Right lobe of liver (tissue), 6 donors: ENCODE measurements at regions not wholly inside any gene's neighbourhood (a gene's known extent, or its start where the extent isn't known, plus 50 kb on each side); places are given as distances from the start of the nearest gene placed in this dataset.

Source experiments
- ATAC-seq, 4 donors: fragments of 200-7000 bp; cut with Tn5 transposase; one replicate each; pipeline ENCODE4 v1.9.1; 2020; ENCODE audit warnings: mild to moderate bottlenecking in 4 of 4, moderate library complexity in 4 of 4
- DNase-seq, 3 donors: peaks; one replicate each; pipeline ENCODE4 v3.0.0-alpha.2; 2020
- H3K27ac ChIP-seq, 3 donors: fragments of 200-600 bp; one replicate each; pipeline ENCODE4 v1.8.0; 2022
- H3K27me3 ChIP-seq, 2 donors: fragments of 200-600 bp; one replicate each; pipeline ENCODE4 v1.8.0; 2022
- H3K36me3 ChIP-seq, 4 donors: fragments of 200-600 bp; sonication (generic) in 1 of 4; one replicate each; pipeline versions ENCODE4 v1.5.1 to v1.8.0; 2017 to 2022; ENCODE audit warnings: control low read depth in 1 of 4
- H3K4me1 ChIP-seq, 4 donors: fragments of 200-600 bp; sonication (generic) in 1 of 4; one replicate each; pipeline versions ENCODE4 v1.5.1 to v1.8.0; 2017 to 2022; ENCODE audit warnings: control low read depth in 1 of 4
- H3K4me3 ChIP-seq, 3 donors: fragments of 200-600 bp; one replicate each; pipeline ENCODE4 v1.8.0; 2022
- H3K9me3 ChIP-seq, 4 donors: fragments of 200-600 bp; sonication (generic) in 1 of 4; one replicate each; pipeline versions ENCODE4 v1.5.1 to v1.8.0; 2017 to 2022; ENCODE audit warnings: control low read depth in 1 of 4
- POLR2A ChIP-seq: fragments of 450-650 bp; IDR thresholded peaks from one replicate; pipeline ENCODE4 v1.6.1; 2017; ENCODE audit warnings: antibody characterized with exemption, mild to moderate bottlenecking
- WGBS: methylation state at CpG from one replicate; pipeline ENCODE4 v1.1.6; 2018; ENCODE audit warnings: low coverage, low lambda C conversion rate; ENCODE audit not compliant: insufficient coverage; ENCODE audit errors: missing lambda C conversion rate; 5-methylcytosine and 5-hydroxymethylcytosine counted together
- intact Hi-C, 2 donors: fragments of 100-400 bp; cut with DNase I; formaldehyde crosslinking; loops; one replicate each; pipeline versions ENCODE4 v1.11.2 to v1.14.1; 2022
- TF ChIP-seq, protein P1 (sequence below), 4 donors: fragments of 200-600 bp in 3 of 4; fragments of 450-650 bp in 1 of 4; IDR thresholded peaks; one replicate each; pipeline versions ENCODE4 v1.5.1 to v1.8.0; 2016 to 2022; ENCODE audit warnings: antibody characterized with exemption in 4 of 4, mild to moderate bottlenecking in 2 of 4
- donor health status: DM: no; HTN: yes; CAD: no.
- donor health status: DM: no; HTN: no; CAD: no.
- donor health status: DM: no; HTN: no; CAD: no.
- donor health status: DM: no; HTN: yes; CAD: no.
- donor health status: DM: no; HTN: yes; CAD: no.

DNA sequence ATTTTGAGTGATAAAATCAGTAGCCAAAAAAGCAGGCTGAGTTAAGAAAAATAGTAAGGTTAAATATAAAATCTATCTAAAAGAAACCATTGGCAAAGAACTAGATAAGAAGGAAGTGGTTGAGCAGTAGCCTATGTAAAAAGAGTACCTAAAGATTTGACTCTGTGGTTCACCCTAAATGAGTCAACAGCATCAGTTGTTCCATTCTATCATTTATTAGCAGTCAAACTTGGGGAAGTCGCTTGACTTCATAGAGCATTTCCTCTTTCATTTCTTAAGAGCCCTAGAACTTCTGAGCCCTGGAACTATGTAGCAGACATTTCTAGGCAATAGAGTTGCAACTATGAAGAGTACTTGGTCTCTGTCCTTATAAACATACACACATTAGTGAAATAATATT, 381.7 kb downstream of the NUP35 start:
- intact Hi-C loops = no loop called here
- H3K9me3 ChIP-seq = no peaks in the 10 kb centered on the region
- WGBS = 42% methylated on average over 1 of the region's 1 CpG
- DNase-seq = no peak
- H3K27ac ChIP-seq = no peak overlapping the region
- H3K4me3 ChIP-seq = no peak overlapping the region
- no peak for ATAC-seq
- TF ChIP-seq, protein P1, sequence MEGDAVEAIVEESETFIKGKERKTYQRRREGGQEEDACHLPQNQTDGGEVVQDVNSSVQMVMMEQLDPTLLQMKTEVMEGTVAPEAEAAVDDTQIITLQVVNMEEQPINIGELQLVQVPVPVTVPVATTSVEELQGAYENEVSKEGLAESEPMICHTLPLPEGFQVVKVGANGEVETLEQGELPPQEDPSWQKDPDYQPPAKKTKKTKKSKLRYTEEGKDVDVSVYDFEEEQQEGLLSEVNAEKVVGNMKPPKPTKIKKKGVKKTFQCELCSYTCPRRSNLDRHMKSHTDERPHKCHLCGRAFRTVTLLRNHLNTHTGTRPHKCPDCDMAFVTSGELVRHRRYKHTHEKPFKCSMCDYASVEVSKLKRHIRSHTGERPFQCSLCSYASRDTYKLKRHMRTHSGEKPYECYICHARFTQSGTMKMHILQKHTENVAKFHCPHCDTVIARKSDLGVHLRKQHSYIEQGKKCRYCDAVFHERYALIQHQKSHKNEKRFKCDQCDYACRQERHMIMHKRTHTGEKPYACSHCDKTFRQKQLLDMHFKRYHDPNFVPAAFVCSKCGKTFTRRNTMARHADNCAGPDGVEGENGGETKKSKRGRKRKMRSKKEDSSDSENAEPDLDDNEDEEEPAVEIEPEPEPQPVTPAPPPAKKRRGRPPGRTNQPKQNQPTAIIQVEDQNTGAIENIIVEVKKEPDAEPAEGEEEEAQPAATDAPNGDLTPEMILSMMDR (IDR thresholded peaks at IDR 0.05) = no peak
- no peak for TF ChIP-seq POLR2A
- H3K36me3 ChIP-seq = no peaks in the 10 kb centered on the region
- H3K4me1 ChIP-seq = no peaks in the 10 kb centered on the region
- no peaks in the 10 kb centered on the region for H3K27me3 ChIP-seq

DNA sequence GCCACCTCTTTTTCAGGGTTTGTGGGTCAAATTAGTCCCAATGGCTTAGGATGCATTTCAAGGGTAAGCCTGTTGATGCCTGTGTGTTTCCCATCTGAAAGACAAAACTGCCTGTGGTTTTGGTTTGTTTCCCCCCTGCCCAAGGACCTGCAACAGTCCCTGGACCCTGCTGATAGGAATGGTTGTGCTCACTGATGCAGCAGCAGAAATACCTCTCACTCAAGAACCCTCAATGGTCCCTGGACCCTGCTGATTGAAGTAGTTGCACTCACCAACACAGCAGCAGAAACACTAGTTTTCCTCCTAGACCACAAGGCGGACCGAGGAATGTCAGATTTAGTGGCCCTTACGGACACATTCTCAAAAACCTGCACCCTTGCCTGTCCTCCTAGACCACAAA, 386.9 kb downstream of the NUP35 start:
- no peaks in the 10 kb centered on the region for H3K9me3 ChIP-seq
- H3K4me1 ChIP-seq = no peaks in the 10 kb centered on the region
- no peak overlapping the region for H3K27ac ChIP-seq
- intact Hi-C loops = no loop called here
- 42% methylated on average over 3 of the region's 3 CpGs for WGBS
- no peaks in the 10 kb centered on the region for H3K27me3 ChIP-seq
- no peak for DNase-seq
- TF ChIP-seq, protein P1 (IDR thresholded peaks at IDR 0.05) = no peak
- TF ChIP-seq POLR2A = no peak
- ATAC-seq = no peak
- H3K36me3 ChIP-seq = no peaks in the 10 kb centered on the region
- no peak overlapping the region for H3K4me3 ChIP-seq

DNA sequence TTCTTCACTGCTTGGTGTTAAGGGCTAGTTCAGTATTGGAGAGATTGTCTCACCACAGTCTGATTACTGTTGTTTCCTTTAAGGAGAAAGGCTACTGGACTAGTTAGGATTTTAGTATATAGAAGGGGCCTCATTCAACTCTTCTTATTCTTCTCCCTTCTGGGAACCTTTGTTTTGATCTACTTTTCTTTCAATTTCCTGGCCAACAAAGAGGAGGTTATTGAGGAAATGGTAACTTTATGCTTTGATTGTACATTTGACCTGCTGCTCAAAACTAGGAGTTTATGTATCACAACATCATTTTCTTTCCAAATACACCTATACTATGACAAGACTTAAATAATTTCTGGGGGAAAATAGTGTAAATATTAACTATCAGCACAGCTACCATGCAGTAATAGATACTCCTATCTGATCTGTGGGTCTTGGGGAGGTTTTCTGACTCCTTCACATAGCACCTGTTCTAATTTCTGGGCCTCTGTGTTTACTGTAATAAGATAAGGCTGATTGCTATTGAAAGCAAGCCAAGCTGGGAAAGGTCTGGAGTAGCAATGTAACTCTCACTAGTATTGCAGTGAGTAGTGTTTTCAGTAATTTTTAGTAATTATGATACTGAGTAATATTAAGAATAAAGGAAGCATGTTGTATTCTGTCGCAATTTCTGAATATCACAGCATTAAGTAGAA, 395.3 kb downstream of the NUP35 start:
- Histone ChIP-seq H3K27ac (no peak overlapping the region), H3K4me1 (no peaks in the 10 kb centered on the region), H3K27me3 (no peaks in the 10 kb centered on the region), H3K4me3 (no peak overlapping the region), H3K9me3 (no peaks in the 10 kb centered on the region), H3K36me3 (no peaks in the 10 kb centered on the region)
- WGBS = 61% methylated on average over 1 of the region's 1 CpG
- intact Hi-C loops = no loop called here
- TF ChIP-seq, protein P1 (IDR thresholded peaks at IDR 0.05) = no peak
- no peak for TF ChIP-seq POLR2A
- no peak for ATAC-seq
- no peak for DNase-seq

DNA sequence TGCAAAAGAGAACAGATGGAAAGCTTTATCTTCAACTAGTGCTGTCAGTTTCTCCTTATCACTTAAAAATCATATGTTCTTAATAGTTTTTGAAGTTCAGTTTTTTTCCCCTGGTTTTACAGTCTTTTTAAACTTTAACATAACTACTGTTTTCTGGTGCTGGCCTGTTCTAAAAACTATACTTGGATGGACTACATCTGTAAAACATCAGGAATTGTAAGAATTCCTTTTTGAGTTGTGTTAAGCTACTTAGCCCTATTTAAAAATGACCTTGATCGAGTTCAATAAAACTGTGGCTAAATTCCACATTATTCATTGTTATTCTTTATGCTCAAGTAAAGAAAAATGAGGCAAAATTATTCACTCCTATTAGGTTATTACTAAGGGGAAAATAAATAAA, 397.7 kb downstream of the NUP35 start:
- Histone ChIP-seq H3K36me3 (no peaks in the 10 kb centered on the region), H3K9me3 (no peaks in the 10 kb centered on the region), H3K27ac (no peak overlapping the region), H3K27me3 (no peaks in the 10 kb centered on the region), H3K4me3 (no peak overlapping the region), H3K4me1 (no peaks in the 10 kb centered on the region)
- 37% methylated on average over 1 of the region's 1 CpG for WGBS
- TF ChIP-seq POLR2A = no peak
- TF ChIP-seq, protein P1 (IDR thresholded peaks at IDR 0.05) = no peak
- intact Hi-C loops = no loop called here
- ATAC-seq = no peak
- no peak for DNase-seq
